ENCODE measurements at regions not wholly inside any gene's neighbourhood (a gene's known extent, or its start where the extent isn't known, plus 50 kb on each side); places are given as distances from the start of the nearest gene placed in this dataset.

DNA sequence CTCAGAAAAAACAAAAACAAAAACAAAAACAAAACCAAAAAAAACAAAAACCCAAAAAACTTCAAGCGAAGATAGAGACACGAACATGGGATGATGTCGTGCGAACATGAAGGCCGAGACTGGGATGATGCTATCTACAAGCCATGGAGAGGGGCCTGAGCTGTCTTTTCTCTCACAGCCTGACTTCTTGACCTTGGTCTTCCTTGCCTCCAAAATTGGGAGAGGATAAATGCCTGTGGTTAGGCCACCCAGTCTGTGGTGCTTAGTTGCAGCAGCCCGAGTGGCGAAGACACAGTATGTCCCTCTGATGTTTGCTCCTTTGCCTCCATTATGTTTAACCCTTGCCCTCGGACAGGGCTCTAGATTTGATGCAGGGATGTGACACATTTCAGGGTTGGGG lies 130.4 kb upstream of the BASP1 start:
- no peak overlapping the region for H2AFZ ChIP-seq (ENCODE audit: insufficient read depth, low read depth, low read length, poor library complexity, severe bottlenecking)
- no peak overlapping the region for H3K4me3 Mint-ChIP-seq
- H3K27me3 Mint-ChIP-seq: no peaks in the 10 kb centered on the region
- DNase-seq (no peak), ATAC-seq (ENCODE audit: low read depth) (no peak)
- no peaks in the 10 kb centered on the region for H3K4me1 Mint-ChIP-seq
- H3K36me3 ChIP-seq (replicated peaks in 1 of 2; ENCODE audit: control extremely low read depth in 1 of 2, control insufficient read depth in 1 of 2, extremely low read depth in 1 of 2, insufficient read depth in 2 of 2, low read length in 1 of 2): no peaks in the 10 kb centered on the region
- no peak overlapping the region for H3K9ac ChIP-seq (ENCODE audit: low read length)
- intact Hi-C loops (cut with micrococcal nuclease): no loop called here
- CTCF ChIA-PET: no interaction called here
- no peaks in the 10 kb centered on the region for H3K79me2 ChIP-seq (ENCODE audit: control insufficient read depth, insufficient read depth, low read length)
- H3K27ac ChIP-seq (ENCODE audit: low read length in 2 of 2): no peak overlapping the region
- no peaks in the 10 kb centered on the region for H3K9me3 Mint-ChIP-seq (ENCODE audit: insufficient read depth)
- POLR2A ChIA-PET: no interaction called here
- H3K27ac Mint-ChIP-seq: no peak overlapping the region
- TF ChIP-seq EZH2 (IDR thresholded peaks at IDR 0.05; ENCODE audit: borderline replicate concordance, insufficient read depth, low read depth, low read length, poor library complexity, severe bottlenecking): no peak
- TF ChIP-seq, protein P1, sequence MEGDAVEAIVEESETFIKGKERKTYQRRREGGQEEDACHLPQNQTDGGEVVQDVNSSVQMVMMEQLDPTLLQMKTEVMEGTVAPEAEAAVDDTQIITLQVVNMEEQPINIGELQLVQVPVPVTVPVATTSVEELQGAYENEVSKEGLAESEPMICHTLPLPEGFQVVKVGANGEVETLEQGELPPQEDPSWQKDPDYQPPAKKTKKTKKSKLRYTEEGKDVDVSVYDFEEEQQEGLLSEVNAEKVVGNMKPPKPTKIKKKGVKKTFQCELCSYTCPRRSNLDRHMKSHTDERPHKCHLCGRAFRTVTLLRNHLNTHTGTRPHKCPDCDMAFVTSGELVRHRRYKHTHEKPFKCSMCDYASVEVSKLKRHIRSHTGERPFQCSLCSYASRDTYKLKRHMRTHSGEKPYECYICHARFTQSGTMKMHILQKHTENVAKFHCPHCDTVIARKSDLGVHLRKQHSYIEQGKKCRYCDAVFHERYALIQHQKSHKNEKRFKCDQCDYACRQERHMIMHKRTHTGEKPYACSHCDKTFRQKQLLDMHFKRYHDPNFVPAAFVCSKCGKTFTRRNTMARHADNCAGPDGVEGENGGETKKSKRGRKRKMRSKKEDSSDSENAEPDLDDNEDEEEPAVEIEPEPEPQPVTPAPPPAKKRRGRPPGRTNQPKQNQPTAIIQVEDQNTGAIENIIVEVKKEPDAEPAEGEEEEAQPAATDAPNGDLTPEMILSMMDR (IDR thresholded peaks at IDR 0.05): no peak
- no peaks in the 10 kb centered on the region for H4K20me1 ChIP-seq (ENCODE audit: control insufficient read depth, insufficient read depth, low read length, poor library complexity, severe bottlenecking)
- H3K4me3 ChIP-seq (ENCODE audit: control extremely low read depth in 1 of 5, extremely low read depth in 1 of 5, insufficient read depth in 1 of 5, low read depth in 2 of 5, low read length in 4 of 5): no peak overlapping the region
- H3K4me1 ChIP-seq (ENCODE audit: control insufficient read depth in 2 of 2, insufficient read depth in 2 of 2, low read length in 2 of 2): no peaks in the 10 kb centered on the region
- no peak overlapping the region for H3K4me2 ChIP-seq (replicated peaks; ENCODE audit: low read depth, low read length, poor library complexity, severe bottlenecking)
- WGBS (ENCODE audit: insufficient coverage): 99% methylated on average over 8 of the region's 8 CpGs
- peaks cover 0 to 4% (median 0%) of the 10 kb centered on the region in 3 donors for H3K9me3 ChIP-seq (ENCODE audit: control extremely low read depth in 1 of 3, control insufficient read depth in 2 of 3, insufficient read depth in 1 of 3, low read length in 2 of 3)
- H3K27me3 ChIP-seq (replicated peaks in 1 of 4; ENCODE audit: control extremely low read depth in 1 of 4, control insufficient read depth in 3 of 4, insufficient read depth in 4 of 4, low read length in 3 of 4): no peaks in the 10 kb centered on the region

DNA sequence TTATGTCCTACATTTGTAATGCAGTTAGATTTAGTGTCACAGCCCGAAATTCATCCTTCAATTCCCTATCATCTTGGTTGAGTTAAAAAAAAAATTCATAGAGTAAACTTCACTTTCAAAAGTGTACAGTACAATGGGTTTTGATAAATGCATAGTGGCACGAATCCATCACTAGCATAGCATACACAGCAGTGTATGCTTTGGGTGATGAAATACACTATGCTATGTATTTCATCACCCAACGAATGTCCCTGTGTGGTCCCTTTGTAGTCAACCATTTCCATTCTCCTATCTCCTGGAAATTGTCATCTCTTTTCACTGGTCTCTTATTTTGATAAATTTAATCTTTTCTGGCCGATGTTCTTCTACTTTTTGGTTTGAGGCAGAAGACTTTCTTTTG lies 129.4 kb upstream of the BASP1 start:
- H2AFZ ChIP-seq (ENCODE audit: insufficient read depth, low read depth, low read length, poor library complexity, severe bottlenecking): no peak overlapping the region
- H3K27ac Mint-ChIP-seq: no peak overlapping the region
- no peak overlapping the region for H3K4me2 ChIP-seq (replicated peaks; ENCODE audit: low read depth, low read length, poor library complexity, severe bottlenecking)
- ATAC-seq (ENCODE audit: low read depth) (no peak), DNase-seq (no peak)
- no peak overlapping the region for H3K4me3 Mint-ChIP-seq
- no peaks in the 10 kb centered on the region for H3K4me1 Mint-ChIP-seq
- H3K27ac ChIP-seq (ENCODE audit: low read length in 2 of 2): no peak overlapping the region
- H3K4me3 ChIP-seq (ENCODE audit: control extremely low read depth in 1 of 5, extremely low read depth in 1 of 5, insufficient read depth in 1 of 5, low read depth in 2 of 5, low read length in 4 of 5): no peak overlapping the region
- intact Hi-C loops (cut with micrococcal nuclease): no loop called here
- no peak for TF ChIP-seq EZH2 (IDR thresholded peaks at IDR 0.05; ENCODE audit: borderline replicate concordance, insufficient read depth, low read depth, low read length, poor library complexity, severe bottlenecking)
- TF ChIP-seq, protein P1 (IDR thresholded peaks at IDR 0.05): no peak
- H3K4me1 ChIP-seq (ENCODE audit: control insufficient read depth in 2 of 2, insufficient read depth in 2 of 2, low read length in 2 of 2): no peaks in the 10 kb centered on the region
- H3K79me2 ChIP-seq (ENCODE audit: control insufficient read depth, insufficient read depth, low read length): no peaks in the 10 kb centered on the region
- ChIA-PET POLR2A (no interaction called here), CTCF (no interaction called here)
- peaks cover 0 to 4% (median 0%) of the 10 kb centered on the region in 3 donors for H3K9me3 ChIP-seq (ENCODE audit: control extremely low read depth in 1 of 3, control insufficient read depth in 2 of 3, insufficient read depth in 1 of 3, low read length in 2 of 3)
- no peaks in the 10 kb centered on the region for H3K9me3 Mint-ChIP-seq (ENCODE audit: insufficient read depth)
- no CpG with 5 or more reads among the region's 4 CpGs for WGBS (ENCODE audit: insufficient coverage)
- H3K27me3 ChIP-seq (replicated peaks in 1 of 4; ENCODE audit: control extremely low read depth in 1 of 4, control insufficient read depth in 3 of 4, insufficient read depth in 4 of 4, low read length in 3 of 4): no peaks in the 10 kb centered on the region
- H4K20me1 ChIP-seq (ENCODE audit: control insufficient read depth, insufficient read depth, low read length, poor library complexity, severe bottlenecking): no peaks in the 10 kb centered on the region
- H3K36me3 ChIP-seq (replicated peaks in 1 of 2; ENCODE audit: control extremely low read depth in 1 of 2, control insufficient read depth in 1 of 2, extremely low read depth in 1 of 2, insufficient read depth in 2 of 2, low read length in 1 of 2): no peaks in the 10 kb centered on the region
- no peaks in the 10 kb centered on the region for H3K27me3 Mint-ChIP-seq
- no peak overlapping the region for H3K9ac ChIP-seq (ENCODE audit: low read length)
